Fibroblast of villous mesenchyme (primary cell): ENCODE measurements at regions not wholly inside any gene's neighbourhood (a gene's known extent, or its start where the extent isn't known, plus 50 kb on each side); places are given as distances from the start of the nearest gene placed in this dataset.

Experiments used
- DNase-seq: peaks from one replicate; pipeline ENCODE4 v3.0.0-alpha.2; 2010; ENCODE audit warnings: low read depth
- H3K4me3 ChIP-seq: 2 replicates; pipeline ENCODE4 v1.5.1; 2011; ENCODE audit warnings: low read depth, mild to moderate bottlenecking, low read length
- TF ChIP-seq, protein P1 (sequence below): IDR thresholded peaks from 2 replicates; pipeline ENCODE4 v1.5.1; 2012; ENCODE audit warnings: low read depth, mild to moderate bottlenecking, low read length; ENCODE audit not compliant: insufficient read depth

DNA sequence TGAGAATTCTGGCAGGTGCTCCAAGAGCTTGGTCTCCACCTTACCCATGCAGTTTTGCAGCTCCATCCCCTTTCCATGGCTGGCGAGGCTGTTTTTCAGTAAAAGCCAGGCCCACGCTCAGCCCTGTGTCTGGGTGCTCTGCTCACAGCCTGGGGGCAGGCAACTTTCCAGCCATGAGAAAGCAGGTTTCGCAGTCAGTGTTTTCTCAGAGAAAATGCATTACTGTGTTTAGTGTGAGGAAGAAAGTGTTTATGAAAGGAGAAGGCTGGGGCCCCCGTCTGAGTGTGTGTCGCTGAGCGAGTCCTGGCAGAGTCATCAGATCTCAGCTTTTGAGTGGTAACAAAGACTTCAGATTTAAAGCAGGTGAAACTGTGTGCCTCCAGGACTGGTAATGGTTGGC, 248.1 kb downstream of the IRX1 start:
- TF ChIP-seq, protein P1, sequence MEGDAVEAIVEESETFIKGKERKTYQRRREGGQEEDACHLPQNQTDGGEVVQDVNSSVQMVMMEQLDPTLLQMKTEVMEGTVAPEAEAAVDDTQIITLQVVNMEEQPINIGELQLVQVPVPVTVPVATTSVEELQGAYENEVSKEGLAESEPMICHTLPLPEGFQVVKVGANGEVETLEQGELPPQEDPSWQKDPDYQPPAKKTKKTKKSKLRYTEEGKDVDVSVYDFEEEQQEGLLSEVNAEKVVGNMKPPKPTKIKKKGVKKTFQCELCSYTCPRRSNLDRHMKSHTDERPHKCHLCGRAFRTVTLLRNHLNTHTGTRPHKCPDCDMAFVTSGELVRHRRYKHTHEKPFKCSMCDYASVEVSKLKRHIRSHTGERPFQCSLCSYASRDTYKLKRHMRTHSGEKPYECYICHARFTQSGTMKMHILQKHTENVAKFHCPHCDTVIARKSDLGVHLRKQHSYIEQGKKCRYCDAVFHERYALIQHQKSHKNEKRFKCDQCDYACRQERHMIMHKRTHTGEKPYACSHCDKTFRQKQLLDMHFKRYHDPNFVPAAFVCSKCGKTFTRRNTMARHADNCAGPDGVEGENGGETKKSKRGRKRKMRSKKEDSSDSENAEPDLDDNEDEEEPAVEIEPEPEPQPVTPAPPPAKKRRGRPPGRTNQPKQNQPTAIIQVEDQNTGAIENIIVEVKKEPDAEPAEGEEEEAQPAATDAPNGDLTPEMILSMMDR = no peak
- DNase-seq = no peak
- H3K4me3 ChIP-seq = no peak overlapping the region

DNA sequence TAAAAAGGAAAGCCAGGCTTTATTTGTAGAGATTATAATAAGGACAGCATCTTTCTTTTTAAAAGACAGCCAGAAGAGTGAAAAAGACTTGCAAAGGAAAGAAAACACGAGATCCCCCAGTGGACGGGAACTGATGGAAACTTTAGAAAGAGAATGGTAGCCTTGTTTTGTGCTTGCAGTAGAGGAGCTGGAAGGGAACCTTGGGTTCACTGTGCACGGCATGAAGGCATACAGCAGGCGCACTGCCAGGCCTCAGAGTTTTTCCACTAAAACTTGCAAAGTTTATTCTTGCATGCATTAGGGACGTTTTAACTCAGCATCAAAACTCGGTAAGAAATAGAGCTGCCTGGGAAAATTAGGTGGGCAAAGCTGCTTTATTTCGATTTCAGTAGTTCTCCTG, 248.6 kb downstream of the IRX1 start:
- no peak for DNase-seq
- TF ChIP-seq, protein P1 = no peak
- H3K4me3 ChIP-seq = no peak overlapping the region

DNA sequence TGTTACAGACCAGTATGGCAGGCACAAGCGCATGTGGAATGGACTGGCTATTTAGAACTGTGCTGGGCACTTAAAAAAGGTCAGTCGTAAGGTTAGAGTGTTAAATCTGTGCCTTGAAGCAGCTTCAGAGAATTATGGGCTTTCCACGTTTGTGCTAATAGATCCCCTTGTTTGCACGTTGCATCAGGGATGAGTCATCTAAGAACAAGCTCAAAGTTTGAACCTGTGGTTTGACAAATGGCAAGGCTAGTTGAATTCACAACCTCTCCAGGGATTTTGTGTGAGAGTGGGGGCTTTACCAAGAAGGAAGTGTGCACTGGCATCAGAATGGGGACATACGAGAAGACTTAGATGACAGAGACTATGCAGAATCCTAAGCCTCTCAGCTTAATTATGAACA, 249.6 kb downstream of the IRX1 start:
- no peak overlapping the region for H3K4me3 ChIP-seq
- TF ChIP-seq, protein P1 = no peak
- no peak for DNase-seq

DNA sequence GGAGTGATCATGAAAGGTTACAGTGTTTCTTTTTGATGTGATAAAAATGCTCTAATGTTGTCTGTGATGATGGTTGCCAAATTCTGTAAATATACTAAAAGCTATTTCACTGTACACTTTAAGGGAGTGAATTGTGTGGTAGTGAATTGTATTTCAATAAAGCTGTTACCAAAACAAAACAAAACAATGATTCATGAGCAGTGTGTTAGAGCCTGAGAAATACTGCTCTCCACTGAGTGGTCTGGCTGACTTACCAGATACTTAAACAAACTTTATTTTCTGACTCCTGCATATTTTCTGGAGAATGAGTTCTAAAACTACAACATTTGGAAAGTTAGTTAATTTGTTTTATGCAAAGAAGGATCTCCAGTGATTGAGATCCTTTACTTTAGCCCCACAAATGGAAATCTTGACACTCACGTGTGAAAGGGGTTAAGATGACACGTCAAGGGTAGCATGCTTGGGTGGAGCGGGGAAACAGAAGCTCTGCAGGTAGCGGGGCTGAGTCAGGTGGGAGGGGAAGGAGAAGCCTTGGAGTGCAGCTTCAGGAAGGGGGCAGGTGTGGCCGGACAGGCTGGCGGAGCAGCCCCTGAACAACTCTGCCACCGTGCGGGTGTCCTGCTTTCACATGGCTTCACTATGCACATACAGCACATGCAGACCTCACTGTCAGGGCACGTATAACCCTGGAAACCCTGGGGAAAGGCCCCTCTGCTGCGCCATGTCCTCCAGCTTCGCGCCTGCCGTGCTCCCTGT, 256.7 kb downstream of the IRX1 start:
- H3K4me3 ChIP-seq = no peak overlapping the region
- DNase-seq = no peak
- TF ChIP-seq, protein P1 = no peak

DNA sequence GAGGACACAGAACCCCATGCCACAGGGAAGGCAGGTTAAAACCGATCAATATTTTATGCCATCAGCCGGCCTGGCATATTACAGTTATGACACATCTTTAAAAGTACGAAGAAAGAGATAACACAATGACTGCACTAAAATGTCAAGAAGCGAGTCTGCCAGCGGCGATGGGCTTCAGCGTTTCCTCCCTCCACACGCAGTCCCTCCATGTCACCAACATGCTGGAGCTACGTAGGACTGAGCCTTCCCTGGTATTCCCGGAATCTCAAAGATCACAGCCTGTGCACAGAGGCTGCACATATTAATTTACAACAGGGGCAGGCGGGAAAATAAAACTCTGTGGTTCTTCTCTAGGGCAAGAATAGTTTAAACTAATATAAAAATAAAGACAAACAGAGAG, 257.7 kb downstream of the IRX1 start:
- H3K4me3 ChIP-seq = no peak overlapping the region

DNA sequence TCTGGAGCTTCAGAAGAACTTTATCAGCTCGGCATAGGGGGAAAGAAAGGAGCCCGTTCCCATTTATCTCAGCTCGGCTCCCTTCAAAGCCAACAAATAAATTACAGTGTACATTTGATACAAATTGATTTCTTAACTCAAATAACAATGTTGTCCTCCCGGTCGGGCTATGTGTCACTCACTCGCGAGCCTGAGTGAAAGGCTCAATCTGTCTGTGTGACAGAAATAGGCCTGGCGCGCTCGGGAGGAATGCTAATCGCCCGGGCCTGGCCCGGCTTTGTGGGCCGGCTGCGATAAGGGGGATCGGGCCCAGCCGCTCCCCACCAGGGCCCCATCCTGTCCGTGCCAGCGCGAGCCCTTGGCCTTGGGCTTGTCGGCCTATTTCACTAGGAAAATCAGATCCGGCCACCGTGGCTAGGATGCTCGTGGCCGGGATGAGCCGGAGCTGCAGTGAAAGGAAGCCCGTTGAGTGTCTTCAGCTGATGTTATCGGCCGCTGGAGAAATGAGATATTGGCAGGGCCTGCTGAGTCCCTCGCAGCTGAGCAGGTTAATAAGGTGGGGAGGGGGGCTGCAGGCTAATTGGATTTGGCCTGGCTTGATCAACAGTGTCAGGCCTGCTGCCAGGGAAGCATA, 258.7 kb downstream of the IRX1 start:
- H3K4me3 ChIP-seq = no peak overlapping the region
- TF ChIP-seq, protein P1 = no peak
- DNase-seq = no peak

More for the DNA sequence above, 257.7 kb downstream of the IRX1 start:
- no peak for DNase-seq
- TF ChIP-seq, protein P1 = no peak
